GM18858 (cell line): ENCODE measurements at regions not wholly inside any gene's neighbourhood (a gene's known extent, or its start where the extent isn't known, plus 50 kb on each side); places are given as distances from the start of the nearest gene placed in this dataset.

ENCODE experiments used
- ATAC-seq: cut with Tn5 transposase; IDR thresholded peaks from one replicate; pipeline ENCODE4 v1.9.1; 2021; ENCODE audit not compliant: unreplicated experiment

- ATAC-seq = no peak
These were observed 91.1 kb upstream of the RGMA start for GRCh38 chr15:93180128-93180527.

- ATAC-seq = no peak
These were observed 90.7 kb upstream of the RGMA start for GRCh38 chr15:93179700-93180102.

GRCh38 chr15:93179072-93179471 is 90.1 kb upstream of the RGMA start:
- ATAC-seq = no peak

GRCh38 chr15:93178371-93178770 is 89.4 kb upstream of the RGMA start:
- no peak for ATAC-seq

- no peak for ATAC-seq
These were observed 87.1 kb upstream of the RGMA start for GRCh38 chr15:93176065-93176464.

- ATAC-seq = no peak
These were observed 85.8 kb upstream of the RGMA start for GRCh38 chr15:93174836-93175235.

- ATAC-seq = peak; percentile 46
These were observed 84.4 kb upstream of the RGMA start for GRCh38 chr15:93173369-93173768.

- no peak for ATAC-seq
These were observed 82.5 kb upstream of the RGMA start for GRCh38 chr15:93171476-93171875.

GRCh38 chr15:93170329-93170728 is 81.3 kb upstream of the RGMA start:
- no peak for ATAC-seq

- ATAC-seq = no peak
These were observed 79.9 kb upstream of the RGMA start for GRCh38 chr15:93168910-93169309.

GRCh38 chr15:93167291-93167690 is 78.3 kb upstream of the RGMA start:
- no peak for ATAC-seq

- ATAC-seq = no peak
These were observed 77.7 kb upstream of the RGMA start for GRCh38 chr15:93166675-93167074.

GRCh38 chr15:93165734-93166470 is 76.9 kb upstream of the RGMA start:
- ATAC-seq = no peak

GRCh38 chr15:93164409-93164808 is 75.4 kb upstream of the RGMA start:
- ATAC-seq = no peak

- no peak for ATAC-seq
These were observed 73.5 kb upstream of the RGMA start for GRCh38 chr15:93162560-93162959.

GRCh38 chr15:93159930-93160329 is 70.9 kb upstream of the RGMA start:
- no peak for ATAC-seq

GRCh38 chr15:93158097-93158900 is 69.3 kb upstream of the RGMA start:
- no peak for ATAC-seq

- ATAC-seq = no peak
These were observed 65.7 kb upstream of the RGMA start for GRCh38 chr15:93154666-93155065.

GRCh38 chr15:93152951-93153350 is 63.9 kb upstream of the RGMA start:
- ATAC-seq = no peak

- ATAC-seq = no peak
These were observed 63.3 kb upstream of the RGMA start for GRCh38 chr15:93152360-93152759.

- no peak for ATAC-seq
These were observed 62.2 kb upstream of the RGMA start for GRCh38 chr15:93150910-93151881.
